ENCODE measurements at regions not wholly inside any gene's neighbourhood (a gene's known extent, or its start where the extent isn't known, plus 50 kb on each side); places are given as distances from the start of the nearest gene placed in this dataset.
A peak's percentile ranks its signal among the peaks of the same experiment; 100 is the strongest.
"Not testable (repeated sequence)": the region's sequence is repeated elsewhere in the genome, so short reads cannot be mapped to it uniquely, and the experiment has no call there.

DNA sequence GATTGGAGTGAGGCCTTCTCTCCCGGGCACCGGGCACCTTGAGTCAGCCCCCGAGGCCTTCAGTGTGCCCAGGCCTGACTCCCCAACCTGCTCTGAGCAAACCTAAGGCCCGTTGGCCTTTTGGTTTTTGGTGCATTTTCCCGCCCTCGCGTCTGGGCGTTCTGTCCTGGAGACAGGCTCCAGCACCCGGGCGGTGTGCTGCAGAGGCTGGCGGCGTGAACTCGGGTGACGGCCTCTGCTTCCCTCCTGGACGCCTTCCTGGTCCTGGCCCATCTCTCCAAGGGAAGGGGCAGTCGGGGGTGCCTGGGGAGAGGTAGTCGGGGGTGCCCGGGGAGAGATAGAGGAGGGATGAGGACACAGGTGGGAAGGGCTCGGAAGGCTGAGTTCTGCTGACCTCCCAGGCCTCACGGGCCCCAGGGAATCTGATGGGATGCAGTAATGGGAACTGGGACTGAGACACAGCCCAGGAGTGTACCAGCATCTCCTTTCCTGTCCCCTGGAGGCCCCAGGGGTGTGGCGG, 1326.4 kb downstream of the BRD1 start:
- DNase-seq (ENCODE audit: low read depth) = no peak

GRCh38 chr22:48500471-48501230, 1327.0 kb downstream of the BRD1 start:
- DNase-seq (ENCODE audit: low read depth) = peak; percentile 93

DNA sequence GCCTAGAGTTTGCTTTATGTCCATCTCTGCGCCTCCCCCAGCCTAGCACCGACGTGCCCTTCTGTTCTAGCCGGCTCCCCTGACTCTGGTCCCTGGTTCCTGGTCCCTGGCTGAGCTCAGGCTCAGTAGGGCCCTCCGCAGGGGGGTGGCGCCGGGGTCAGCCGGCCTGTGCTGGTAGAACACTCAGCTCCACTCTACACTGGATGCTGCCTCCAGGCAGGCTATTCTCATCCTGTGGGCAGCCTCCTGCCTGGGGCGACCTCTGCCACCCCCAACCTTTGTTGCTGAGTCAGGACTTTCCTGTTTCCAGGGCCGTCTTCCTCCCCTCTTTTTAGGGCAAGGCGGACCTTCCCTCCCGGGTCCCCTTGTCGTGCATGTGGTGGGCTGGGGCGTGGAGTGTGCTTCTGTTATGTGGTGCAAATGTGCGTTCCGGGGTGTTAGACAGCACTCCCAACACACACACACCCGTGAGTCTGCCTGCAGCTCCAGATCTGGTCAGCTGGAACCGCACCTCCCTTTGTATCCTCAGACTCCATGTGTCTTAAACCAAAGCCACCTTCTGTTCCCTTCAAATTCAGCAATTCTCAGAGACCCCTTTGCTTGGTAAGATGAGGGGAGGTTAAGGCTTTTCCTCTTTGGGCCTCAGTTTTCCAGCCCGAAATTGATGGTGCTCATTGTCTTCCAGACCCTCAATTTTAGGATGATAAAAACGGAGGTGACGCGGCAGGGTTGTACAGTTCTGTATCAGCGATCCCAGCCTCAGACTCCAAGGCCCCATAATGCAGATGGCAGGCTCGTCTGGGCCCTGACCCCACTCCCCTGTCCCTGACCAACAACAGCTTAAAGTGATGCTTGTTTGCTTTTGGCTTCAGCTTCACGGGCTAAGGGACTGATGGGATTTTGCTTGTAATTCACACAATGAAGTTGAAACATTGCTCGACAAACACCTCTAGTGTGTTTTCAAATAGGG, 1327.9 kb downstream of the BRD1 start:
- no peak for DNase-seq (ENCODE audit: low read depth)

DNA sequence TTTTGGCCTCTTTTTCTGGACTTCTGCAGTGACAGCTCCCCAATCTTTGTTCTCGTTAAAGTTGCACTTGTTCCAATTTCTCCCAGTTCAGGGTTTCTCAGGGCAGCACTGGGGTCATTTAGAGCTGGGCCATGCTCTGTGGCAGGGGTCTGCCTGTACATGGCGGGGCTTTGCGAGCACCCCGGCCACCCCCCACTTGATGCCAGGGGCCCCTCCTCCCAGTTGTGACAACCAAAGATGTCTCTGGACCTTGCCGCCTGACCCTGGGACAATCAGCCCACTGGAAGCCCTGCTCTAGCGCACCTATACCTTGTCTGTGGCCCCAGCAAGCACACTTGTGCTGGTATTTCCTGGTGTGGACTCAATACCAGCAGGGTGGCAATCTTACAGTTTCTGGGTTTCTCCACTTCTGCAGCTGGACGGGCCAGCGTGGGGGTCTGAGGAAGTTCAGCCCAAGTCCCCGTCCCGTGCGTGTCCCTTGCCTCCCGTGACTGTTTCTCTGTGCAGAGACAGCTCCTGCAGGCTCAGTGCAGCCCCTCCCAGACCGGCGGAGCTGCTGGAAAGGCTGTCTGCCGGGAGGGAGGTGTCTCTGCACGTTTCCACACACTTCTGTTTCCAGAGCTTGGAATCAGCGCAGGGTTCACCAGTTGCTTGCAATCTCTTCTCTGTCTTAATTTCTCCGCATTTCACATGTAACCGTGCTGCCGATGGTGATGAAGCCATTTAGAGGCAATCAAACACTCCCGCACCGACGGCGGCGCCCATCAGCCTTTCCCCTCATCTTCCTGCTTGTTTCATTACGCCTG, 1328.9 kb downstream of the BRD1 start:
- no peak for DNase-seq (ENCODE audit: low read depth)

GRCh38 chr22:48497743-48498520, 1329.7 kb downstream of the BRD1 start:
- DNase-seq (ENCODE audit: low read depth) = not testable (repeated sequence)

GRCh38 chr22:48496987-48497650, 1330.6 kb downstream of the BRD1 start:
- DNase-seq (ENCODE audit: low read depth) = no peak

DNA sequence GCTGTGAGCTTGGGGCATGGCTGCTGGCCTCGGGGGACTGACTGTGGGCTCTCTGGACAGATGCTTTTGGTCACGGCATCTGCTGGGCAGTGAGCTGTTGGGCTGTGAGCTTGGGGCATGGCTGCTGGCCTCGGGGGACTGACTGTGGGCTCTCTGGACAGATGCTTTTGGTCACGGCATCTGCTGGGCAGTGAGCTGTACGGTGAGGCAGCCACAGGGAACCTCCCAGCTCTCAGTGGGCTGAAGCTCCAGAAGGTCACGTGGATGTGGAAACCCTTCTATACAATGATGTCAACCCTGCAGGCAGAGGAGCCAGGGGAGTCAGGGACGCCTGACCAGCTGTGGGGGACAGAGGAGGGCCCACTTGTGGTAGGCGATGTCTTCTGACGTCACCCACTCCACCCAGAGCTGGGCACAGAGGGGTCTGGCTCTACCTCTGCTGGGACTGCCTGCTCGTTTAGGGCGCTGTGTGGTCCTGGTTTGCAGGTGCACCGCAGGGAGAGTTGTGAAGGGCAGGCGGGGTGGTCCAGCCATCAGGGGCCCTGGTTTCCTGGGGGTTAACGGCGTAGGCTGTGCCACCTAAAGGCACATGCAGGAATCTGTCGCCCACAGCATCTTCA, 1331.3 kb downstream of the BRD1 start:
- no peak for DNase-seq (ENCODE audit: low read depth)

DNA sequence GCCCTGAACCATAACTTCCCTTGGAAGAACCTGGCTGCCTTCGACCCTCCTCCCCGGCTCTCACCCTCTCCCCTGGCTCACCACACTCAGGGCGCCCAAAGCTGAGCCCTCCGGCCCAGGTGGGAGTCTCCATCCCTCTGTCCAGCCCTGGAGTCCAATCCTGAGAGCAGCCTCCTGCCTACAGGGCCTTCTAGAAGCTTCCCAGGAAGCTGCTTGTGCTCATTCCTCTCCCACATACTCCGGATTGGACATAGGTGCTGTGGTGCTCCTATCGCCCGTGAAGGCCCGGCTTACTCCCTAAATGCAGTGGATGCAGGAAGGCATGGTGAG, 1332.0 kb downstream of the BRD1 start:
- no peak for DNase-seq (ENCODE audit: low read depth)

GRCh38 chr22:48494968-48495750, 1332.5 kb downstream of the BRD1 start:
- DNase-seq (ENCODE audit: low read depth) = no peak

DNA sequence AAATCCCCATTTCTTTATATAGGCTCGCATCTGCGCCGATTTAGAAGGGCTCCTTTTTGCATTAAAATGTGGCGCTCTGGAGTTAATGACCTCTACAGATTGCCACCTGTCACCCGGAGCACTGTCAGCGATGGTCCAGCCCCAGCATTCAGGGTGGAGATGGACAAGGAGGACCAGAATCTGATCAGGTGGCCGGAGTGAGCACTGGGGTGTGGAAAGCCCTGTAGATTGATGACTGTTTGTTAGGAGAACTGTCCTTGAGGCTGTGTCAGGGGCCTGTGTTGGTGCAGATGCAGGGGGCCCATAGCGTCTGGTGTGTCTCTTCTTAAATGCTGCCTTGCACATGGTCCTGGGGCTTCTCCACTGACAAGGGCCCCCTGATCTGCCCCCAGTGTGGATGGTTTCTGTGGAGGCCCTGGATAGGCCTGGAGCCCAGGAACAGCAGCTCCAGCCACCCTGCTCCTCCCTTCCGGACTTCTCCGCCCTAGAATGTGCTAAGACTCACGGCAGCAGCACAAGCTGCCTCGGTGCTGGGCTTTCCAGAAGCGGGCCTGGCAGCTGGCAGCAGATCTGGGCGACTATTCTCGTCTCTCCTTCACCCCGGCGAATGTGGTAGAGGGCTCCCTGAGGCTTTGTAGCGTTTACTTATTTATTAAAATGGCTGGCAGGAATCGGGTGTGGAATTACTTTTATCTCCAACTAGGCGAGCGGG, 1333.3 kb downstream of the BRD1 start:
- DNase-seq (ENCODE audit: low read depth) = no peak

DNA sequence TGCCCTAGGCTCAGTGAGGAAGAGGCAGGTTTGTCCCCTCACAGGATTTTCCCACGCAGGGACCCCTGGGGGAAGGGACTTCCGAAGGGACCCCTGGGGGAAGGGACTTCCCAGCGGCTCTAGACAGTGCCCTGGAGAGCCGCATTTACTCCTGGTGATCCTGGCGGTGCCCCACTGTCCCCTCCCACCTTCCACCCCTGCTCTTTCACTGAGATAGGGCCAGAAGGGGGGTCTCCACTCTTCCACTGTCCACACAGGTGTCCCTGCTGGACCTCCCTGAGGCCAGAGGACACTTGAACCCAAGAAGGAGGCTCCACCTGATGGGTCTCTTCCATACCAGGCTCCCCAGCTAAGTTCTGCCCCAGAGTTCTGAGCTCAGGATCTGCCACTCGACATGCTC, 1333.9 kb downstream of the BRD1 start:
- no peak for DNase-seq (ENCODE audit: low read depth)

DNA sequence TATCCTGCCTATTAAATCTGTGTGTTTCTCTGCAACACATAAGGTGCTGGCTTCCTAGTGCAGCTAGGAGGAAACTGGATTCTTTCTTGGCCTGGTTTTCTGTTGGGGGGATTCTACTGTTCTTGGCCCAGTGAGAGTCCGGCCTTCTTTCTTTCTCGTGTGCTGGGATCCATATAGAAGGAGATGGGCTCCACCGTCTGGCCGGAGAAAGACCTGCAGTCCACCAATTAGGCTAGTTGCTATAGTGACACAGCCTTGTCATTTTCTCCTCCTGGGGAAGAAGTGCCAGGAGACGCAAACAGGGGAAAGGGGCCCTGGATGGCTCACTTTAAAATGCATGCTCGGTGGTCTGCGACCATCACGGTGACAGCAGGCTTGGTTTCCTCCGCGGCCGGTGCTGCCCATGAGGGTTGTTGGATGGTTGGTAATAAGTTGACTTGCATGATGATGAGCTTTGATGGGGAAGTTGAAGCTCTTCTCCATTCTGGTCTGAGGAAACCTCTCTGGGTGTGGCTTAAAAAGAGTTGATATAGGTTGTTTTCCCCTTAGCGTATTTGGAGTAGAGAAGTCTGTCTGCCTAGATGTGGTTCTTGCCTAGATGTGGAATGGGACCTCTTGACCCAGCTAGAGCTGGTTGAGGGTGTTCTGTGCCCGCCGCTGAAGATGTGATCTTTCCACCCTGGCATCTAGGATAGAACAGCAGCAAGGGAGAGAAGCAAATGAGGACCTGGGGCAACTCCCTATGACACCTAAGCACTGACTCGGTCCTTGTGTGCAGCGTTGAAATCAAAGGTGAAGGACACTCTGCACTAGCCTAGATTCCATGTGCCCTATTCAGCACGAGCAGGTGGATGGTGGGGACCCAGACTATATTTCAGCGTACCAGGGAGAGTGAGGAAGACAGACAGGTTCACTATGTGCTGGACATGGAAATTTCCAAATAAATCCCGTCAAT, 1335.0 kb downstream of the BRD1 start:
- DNase-seq (ENCODE audit: low read depth) = peak; percentile 77

DNA sequence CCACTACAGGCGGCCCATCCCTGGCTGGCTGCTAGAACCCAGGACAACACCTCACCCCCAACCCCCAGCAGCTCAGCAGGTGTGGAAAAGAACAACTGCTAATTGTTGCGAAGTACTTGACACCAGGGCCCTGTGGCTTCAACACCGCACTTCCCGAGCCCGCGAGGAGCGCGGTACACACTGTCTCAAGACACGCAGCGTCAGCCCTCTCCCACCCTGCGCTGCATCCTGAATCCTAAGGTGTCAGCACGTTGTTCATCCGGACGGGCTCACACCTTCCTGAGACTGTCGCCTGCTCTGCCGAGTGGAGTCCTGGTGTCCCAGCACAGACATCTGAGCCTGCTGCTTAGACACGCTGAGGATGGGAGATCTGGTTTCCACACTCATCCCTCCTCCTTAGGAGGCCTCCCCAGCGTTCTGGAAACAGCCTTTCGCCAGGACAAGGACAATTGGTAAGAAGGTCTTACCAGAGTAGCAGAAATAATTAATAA, 1336.2 kb downstream of the BRD1 start:
- peak; percentile 8 for DNase-seq (ENCODE audit: low read depth)

DNA sequence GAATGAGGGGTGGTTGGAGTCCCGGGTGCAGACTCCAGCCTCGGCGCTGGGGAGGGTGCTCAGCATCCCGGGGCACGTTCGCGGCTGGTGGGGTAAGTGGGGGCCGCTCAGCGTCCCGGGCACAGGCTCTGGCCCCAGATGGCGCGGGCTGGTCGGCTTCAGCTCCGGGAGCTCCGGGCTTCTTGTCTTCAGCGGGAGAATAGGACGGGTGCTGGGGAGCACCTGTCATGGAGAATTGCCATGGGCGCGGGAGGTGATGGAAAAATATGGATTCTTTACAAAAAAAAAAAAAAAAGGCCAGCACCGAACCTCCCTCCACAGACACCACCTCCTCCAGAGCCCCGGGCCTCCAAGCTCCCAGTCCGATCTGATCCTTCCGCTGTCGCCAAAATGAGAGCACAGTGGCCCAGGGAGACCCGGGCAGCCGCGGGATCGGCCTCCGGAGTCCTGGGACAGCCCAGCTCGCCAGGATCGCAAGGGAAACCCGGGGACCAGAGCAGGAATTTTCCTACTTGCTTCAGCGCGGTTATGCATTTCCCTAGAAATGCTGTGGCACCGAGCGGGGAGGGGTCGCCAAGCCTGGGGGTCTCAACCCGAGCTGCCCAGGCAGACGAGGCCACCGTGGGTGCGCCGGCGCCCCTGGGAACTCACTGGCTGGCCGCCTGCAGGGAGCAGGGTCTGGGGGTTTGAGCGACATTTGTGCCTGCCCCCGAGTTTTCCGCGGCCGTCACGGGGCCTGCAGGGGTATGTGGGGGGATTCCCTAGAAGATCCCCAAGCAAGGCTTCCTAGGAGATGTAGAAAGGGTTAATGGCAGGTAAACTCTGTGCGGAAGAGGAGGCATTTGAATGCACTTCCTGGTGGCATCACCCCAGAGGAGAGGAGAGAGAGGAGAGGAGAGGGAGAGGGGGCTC, 1336.9 kb downstream of the BRD1 start:
- DNase-seq (ENCODE audit: low read depth) = peak; percentile 9

GRCh38 chr22:48489551-48490499, 1337.8 kb downstream of the BRD1 start:
- DNase-seq (ENCODE audit: low read depth) = peak; percentile 41
